ENCODE measurements at regions not wholly inside any gene's neighbourhood (a gene's known extent, or its start where the extent isn't known, plus 50 kb on each side); places are given as distances from the start of the nearest gene placed in this dataset.

- H3K4me1 Mint-ChIP-seq: peaks cover 8% of the 10 kb centered on the region
- H3K27ac Mint-ChIP-seq: peak overlapping the region; percentile 81
- no peaks in the 10 kb centered on the region for H3K36me3 Mint-ChIP-seq (ENCODE audit: low read depth)
- H3K4me3 Mint-ChIP-seq: peak overlapping the region; percentile 72
- DNase-seq: no peak
- peak; percentile 36 for ATAC-seq
- no peaks in the 10 kb centered on the region for H3K9me3 ChIP-seq (ENCODE audit: control insufficient read depth, low read length, poor library complexity, severe bottlenecking)
- H3K27me3 Mint-ChIP-seq: no peaks in the 10 kb centered on the region
Measured at GRCh38 chr4:89619206-89619962, 217.6 kb downstream of the SNCA start.

- H3K9me3 ChIP-seq (ENCODE audit: control insufficient read depth, low read length, poor library complexity, severe bottlenecking): no peaks in the 10 kb centered on the region
- ATAC-seq (no peak), DNase-seq (no peak)
- peaks cover 8% of the 10 kb centered on the region for H3K4me1 Mint-ChIP-seq
- peak overlapping the region; percentile 81 for H3K27ac Mint-ChIP-seq
- no peak overlapping the region for H3K4me3 Mint-ChIP-seq
- H3K36me3 Mint-ChIP-seq (ENCODE audit: low read depth): no peaks in the 10 kb centered on the region
- H3K27me3 Mint-ChIP-seq: no peaks in the 10 kb centered on the region
Measured at GRCh38 chr4:89618151-89618550, 218.8 kb downstream of the SNCA start.

GRCh38 chr4:89617317-89617716, 219.6 kb downstream of the SNCA start:
- H3K27ac Mint-ChIP-seq: no peak overlapping the region
- H3K4me1 Mint-ChIP-seq: peaks cover 8% of the 10 kb centered on the region
- no peak overlapping the region for H3K4me3 Mint-ChIP-seq
- no peaks in the 10 kb centered on the region for H3K9me3 ChIP-seq (ENCODE audit: control insufficient read depth, low read length, poor library complexity, severe bottlenecking)
- H3K27me3 Mint-ChIP-seq: no peaks in the 10 kb centered on the region
- no peak for DNase-seq
- no peaks in the 10 kb centered on the region for H3K36me3 Mint-ChIP-seq (ENCODE audit: low read depth)
- ATAC-seq: no peak

GRCh38 chr4:89616382-89616781, 220.6 kb downstream of the SNCA start:
- Mint-ChIP-seq H3K36me3 (ENCODE audit: low read depth) (no peaks in the 10 kb centered on the region), H3K27ac (no peak overlapping the region), H3K27me3 (no peaks in the 10 kb centered on the region)

GRCh38 chr4:89615051-89615450, 221.9 kb downstream of the SNCA start:
- H3K4me1 Mint-ChIP-seq: peaks cover 10% of the 10 kb centered on the region
- no peaks in the 10 kb centered on the region for H3K9me3 ChIP-seq (ENCODE audit: control insufficient read depth, low read length, poor library complexity, severe bottlenecking)
- H3K27me3 Mint-ChIP-seq: peaks cover 5% of the 10 kb centered on the region
- H3K4me3 Mint-ChIP-seq: no peak overlapping the region
- H3K27ac Mint-ChIP-seq: no peak overlapping the region
- no peaks in the 10 kb centered on the region for H3K36me3 Mint-ChIP-seq (ENCODE audit: low read depth)
- ATAC-seq (no peak), DNase-seq (no peak)

More at GRCh38 chr4:89616382-89616781, 220.6 kb downstream of the SNCA start:
- ATAC-seq: no peak
- no peak overlapping the region for H3K4me3 Mint-ChIP-seq
- no peak for DNase-seq
- peaks cover 8% of the 10 kb centered on the region for H3K4me1 Mint-ChIP-seq
- H3K9me3 ChIP-seq (ENCODE audit: control insufficient read depth, low read length, poor library complexity, severe bottlenecking): no peaks in the 10 kb centered on the region

- ATAC-seq (no peak), DNase-seq (no peak)
- Mint-ChIP-seq H3K4me3 (no peak overlapping the region), H3K27me3 (peaks cover 5% of the 10 kb centered on the region), H3K27ac (no peak overlapping the region), H3K4me1 (peaks cover 6% of the 10 kb centered on the region), H3K36me3 (ENCODE audit: low read depth) (no peaks in the 10 kb centered on the region)
- H3K9me3 ChIP-seq (ENCODE audit: control insufficient read depth, low read length, poor library complexity, severe bottlenecking): no peaks in the 10 kb centered on the region
Measured at GRCh38 chr4:89614155-89614554, 222.8 kb downstream of the SNCA start.

GRCh38 chr4:89610236-89610635, 226.7 kb downstream of the SNCA start:
- Mint-ChIP-seq H3K4me3 (no peak overlapping the region), H3K27ac (no peak overlapping the region), H3K27me3 (peaks cover 5% of the 10 kb centered on the region), H3K36me3 (ENCODE audit: low read depth) (no peaks in the 10 kb centered on the region), H3K4me1 (peaks cover 2% of the 10 kb centered on the region)
- no peak for ATAC-seq
- DNase-seq: no peak
- H3K9me3 ChIP-seq (ENCODE audit: control insufficient read depth, low read length, poor library complexity, severe bottlenecking): no peaks in the 10 kb centered on the region

- peaks cover 2% of the 10 kb centered on the region for H3K4me1 Mint-ChIP-seq
- no peaks in the 10 kb centered on the region for H3K36me3 Mint-ChIP-seq (ENCODE audit: low read depth)
- H3K27ac Mint-ChIP-seq: no peak overlapping the region
- H3K27me3 Mint-ChIP-seq: peaks cover 5% of the 10 kb centered on the region
- DNase-seq (no peak), ATAC-seq (no peak)
- H3K9me3 ChIP-seq (ENCODE audit: control insufficient read depth, low read length, poor library complexity, severe bottlenecking): no peaks in the 10 kb centered on the region
- H3K4me3 Mint-ChIP-seq: no peak overlapping the region
Measured at GRCh38 chr4:89609756-89610155, 227.2 kb downstream of the SNCA start.

DNA sequence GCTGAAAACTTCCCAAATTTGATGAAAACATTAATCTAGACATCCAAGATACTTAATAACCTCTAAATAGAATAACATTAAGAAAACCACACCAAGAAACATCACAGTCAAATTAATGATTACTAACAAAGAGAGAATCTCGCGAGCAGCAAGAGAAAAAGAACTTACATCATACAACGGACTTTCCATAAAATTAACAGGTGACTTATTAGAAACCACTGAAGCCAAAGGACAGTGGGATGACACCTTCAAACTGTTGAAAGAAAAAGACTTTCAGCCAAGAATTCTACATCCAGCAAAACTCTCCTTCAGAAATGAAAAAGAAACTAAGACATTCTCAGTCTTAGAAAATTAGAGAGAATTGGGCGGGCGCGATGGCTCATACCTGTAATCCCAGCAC, 232.0 kb downstream of the SNCA start:
- H3K27ac Mint-ChIP-seq: no peak overlapping the region

DNA sequence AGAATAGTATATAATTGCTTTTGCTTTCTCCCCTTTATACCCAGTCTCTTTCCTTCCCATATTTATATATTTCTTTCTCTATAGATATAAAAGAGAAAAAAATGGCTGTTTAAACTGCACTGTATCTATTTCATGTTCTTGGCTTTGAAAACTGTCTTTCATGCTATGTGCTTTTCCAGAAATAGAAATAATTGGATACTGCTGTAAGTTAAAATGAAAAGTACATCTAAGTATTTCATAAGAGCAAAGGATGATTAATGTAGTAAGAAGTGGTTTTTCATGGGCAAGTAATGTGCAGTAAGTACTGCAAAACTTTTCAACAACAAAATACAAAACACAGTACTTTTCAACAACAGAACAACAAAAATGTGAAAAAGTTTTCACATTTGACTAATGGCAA, 237.9 kb downstream of the SNCA start:
- no peaks in the 10 kb centered on the region for H3K9me3 ChIP-seq (ENCODE audit: control insufficient read depth, low read length, poor library complexity, severe bottlenecking)
- Mint-ChIP-seq H3K4me3 (no peak overlapping the region), H3K36me3 (ENCODE audit: low read depth) (peaks cover 2% of the 10 kb centered on the region), H3K4me1 (peaks cover 5% of the 10 kb centered on the region), H3K27me3 (peaks cover 21% of the 10 kb centered on the region), H3K27ac (no peak overlapping the region)
- DNase-seq: no peak
- no peak for ATAC-seq

More for the DNA sequence above, 232.0 kb downstream of the SNCA start:
- peaks cover 3% of the 10 kb centered on the region for H3K4me1 Mint-ChIP-seq
- no peak for ATAC-seq
- no peak for DNase-seq
- no peak overlapping the region for H3K4me3 Mint-ChIP-seq
- no peaks in the 10 kb centered on the region for H3K9me3 ChIP-seq (ENCODE audit: control insufficient read depth, low read length, poor library complexity, severe bottlenecking)
- no peaks in the 10 kb centered on the region for H3K36me3 Mint-ChIP-seq (ENCODE audit: low read depth)
- H3K27me3 Mint-ChIP-seq: peaks cover 8% of the 10 kb centered on the region

DNA sequence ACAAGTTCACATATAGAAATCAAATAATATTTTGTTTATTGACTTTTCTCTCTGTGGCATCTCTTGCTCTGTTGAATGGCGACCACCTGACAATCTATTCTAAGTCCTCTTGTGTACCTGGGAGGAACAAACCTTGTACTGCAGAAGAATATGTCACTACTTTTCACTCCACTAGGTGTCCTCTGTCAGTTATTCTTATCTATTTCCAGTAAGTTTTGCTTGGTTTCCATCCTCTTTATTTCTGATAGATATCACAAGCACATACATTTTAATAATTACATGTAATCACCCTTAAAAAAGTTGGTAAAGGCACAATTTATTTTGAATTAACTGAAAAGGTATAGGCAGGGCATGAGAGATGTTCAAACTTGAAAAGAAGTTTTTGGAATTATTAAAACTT, 238.4 kb downstream of the SNCA start:
- ATAC-seq (no peak), DNase-seq (no peak)
- H3K9me3 ChIP-seq (ENCODE audit: control insufficient read depth, low read length, poor library complexity, severe bottlenecking): no peaks in the 10 kb centered on the region
- Mint-ChIP-seq H3K27ac (no peak overlapping the region), H3K4me3 (no peak overlapping the region), H3K4me1 (peaks cover 5% of the 10 kb centered on the region), H3K27me3 (peaks cover 21% of the 10 kb centered on the region), H3K36me3 (ENCODE audit: low read depth) (peaks cover 2% of the 10 kb centered on the region)

GRCh38 chr4:89595125-89595789, 241.7 kb downstream of the SNCA start:
- no peaks in the 10 kb centered on the region for H3K9me3 ChIP-seq (ENCODE audit: control insufficient read depth, low read length, poor library complexity, severe bottlenecking)
- Mint-ChIP-seq H3K27ac (no peak overlapping the region), H3K36me3 (ENCODE audit: low read depth) (peaks cover 2% of the 10 kb centered on the region), H3K4me1 (peaks cover 3% of the 10 kb centered on the region), H3K27me3 (peaks cover 17% of the 10 kb centered on the region), H3K4me3 (no peak overlapping the region)
- ATAC-seq (no peak), DNase-seq (no peak)

- Mint-ChIP-seq H3K4me1 (no peaks in the 10 kb centered on the region), H3K27me3 (peaks cover 14% of the 10 kb centered on the region), H3K36me3 (ENCODE audit: low read depth) (no peaks in the 10 kb centered on the region), H3K27ac (no peak overlapping the region), H3K4me3 (no peak overlapping the region)
- no peaks in the 10 kb centered on the region for H3K9me3 ChIP-seq (ENCODE audit: control insufficient read depth, low read length, poor library complexity, severe bottlenecking)
- no peak for ATAC-seq
- no peak for DNase-seq
Measured at GRCh38 chr4:89590128-89590527, 246.8 kb downstream of the SNCA start.

GRCh38 chr4:89588421-89588820, 248.5 kb downstream of the SNCA start:
- H3K4me1 Mint-ChIP-seq: no peaks in the 10 kb centered on the region
- H3K27me3 Mint-ChIP-seq: peaks cover 14% of the 10 kb centered on the region
- DNase-seq (no peak), ATAC-seq (no peak)
- H3K4me3 Mint-ChIP-seq: no peak overlapping the region
- H3K27ac Mint-ChIP-seq: no peak overlapping the region
- no peaks in the 10 kb centered on the region for H3K9me3 ChIP-seq (ENCODE audit: control insufficient read depth, low read length, poor library complexity, severe bottlenecking)
- no peaks in the 10 kb centered on the region for H3K36me3 Mint-ChIP-seq (ENCODE audit: low read depth)

Data from T-helper 17 cell (primary cell).